GM12872 (cell line): ENCODE measurements at regions not wholly inside any gene's neighbourhood (a gene's known extent, or its start where the extent isn't known, plus 50 kb on each side); places are given as distances from the start of the nearest gene placed in this dataset.

ENCODE experiments used
- TF ChIP-seq, protein P1 (sequence below): IDR thresholded peaks from 3 replicates; pipeline ENCODE4 v1.5.1; 2011; ENCODE audit warnings: low read depth, mild to moderate bottlenecking, low read length, moderate library complexity; ENCODE audit not compliant: insufficient read depth

- TF ChIP-seq, protein P1, sequence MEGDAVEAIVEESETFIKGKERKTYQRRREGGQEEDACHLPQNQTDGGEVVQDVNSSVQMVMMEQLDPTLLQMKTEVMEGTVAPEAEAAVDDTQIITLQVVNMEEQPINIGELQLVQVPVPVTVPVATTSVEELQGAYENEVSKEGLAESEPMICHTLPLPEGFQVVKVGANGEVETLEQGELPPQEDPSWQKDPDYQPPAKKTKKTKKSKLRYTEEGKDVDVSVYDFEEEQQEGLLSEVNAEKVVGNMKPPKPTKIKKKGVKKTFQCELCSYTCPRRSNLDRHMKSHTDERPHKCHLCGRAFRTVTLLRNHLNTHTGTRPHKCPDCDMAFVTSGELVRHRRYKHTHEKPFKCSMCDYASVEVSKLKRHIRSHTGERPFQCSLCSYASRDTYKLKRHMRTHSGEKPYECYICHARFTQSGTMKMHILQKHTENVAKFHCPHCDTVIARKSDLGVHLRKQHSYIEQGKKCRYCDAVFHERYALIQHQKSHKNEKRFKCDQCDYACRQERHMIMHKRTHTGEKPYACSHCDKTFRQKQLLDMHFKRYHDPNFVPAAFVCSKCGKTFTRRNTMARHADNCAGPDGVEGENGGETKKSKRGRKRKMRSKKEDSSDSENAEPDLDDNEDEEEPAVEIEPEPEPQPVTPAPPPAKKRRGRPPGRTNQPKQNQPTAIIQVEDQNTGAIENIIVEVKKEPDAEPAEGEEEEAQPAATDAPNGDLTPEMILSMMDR = no peak
Measured at GRCh38 chr15:59746777-59747176, 57.7 kb upstream of the BNIP2 start.

GRCh38 chr15:59741274-59741906 lies 52.3 kb upstream of the BNIP2 start:
- TF ChIP-seq, protein P1 = peak; percentile 36; the same call in 2 of the 3 replicates

DNA sequence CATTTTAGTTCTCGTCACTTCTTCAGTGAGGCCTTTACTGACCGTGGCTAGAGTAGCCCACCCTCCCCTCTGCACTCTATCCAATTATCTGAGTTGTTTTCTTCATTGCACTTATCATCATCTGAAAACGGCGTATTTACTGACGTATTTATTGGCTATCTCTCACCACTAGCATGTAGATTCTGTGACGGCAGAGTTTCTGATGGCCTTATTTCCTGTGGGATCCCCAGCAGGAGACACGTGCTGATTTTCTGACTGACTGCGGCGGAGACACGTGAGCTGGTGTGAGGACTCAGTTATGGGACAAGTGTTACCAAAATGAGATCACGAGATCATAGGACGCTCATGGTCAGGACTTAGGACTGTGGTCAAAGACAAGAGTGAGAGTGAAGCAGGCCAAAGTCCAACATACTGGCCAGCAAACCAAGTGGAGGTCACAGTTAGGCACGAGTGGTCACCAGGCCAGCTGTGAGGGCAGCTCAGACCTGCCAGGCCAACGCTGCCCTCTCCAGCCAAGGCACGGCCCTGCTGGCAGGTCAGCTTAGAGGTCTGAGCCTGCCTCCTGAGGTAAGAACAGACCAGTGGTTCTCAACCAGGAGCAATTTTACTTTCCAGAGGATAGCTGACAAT lies 50.6 kb upstream of the BNIP2 start:
- TF ChIP-seq, protein P1 = no peak
